Suppressor macrophage treated with lipopolysaccharide for 1 hour (primary cell): ENCODE measurements at regions not wholly inside any gene's neighbourhood (a gene's known extent, or its start where the extent isn't known, plus 50 kb on each side); places are given as distances from the start of the nearest gene placed in this dataset.
"Not testable (repeated sequence)": the region's sequence is repeated elsewhere in the genome, so short reads cannot be mapped to it uniquely, and the experiment has no call there.

Experiments
- DNase-seq, 3 donors: peaks; one replicate each; pipeline ENCODE4 v3.0.0-alpha.2; 2020 to 2022

- DNase-seq = not testable (repeated sequence)
Observed at GRCh38 chr1:144140243-144140642, 168.5 kb upstream of the FAM72C start.

- not testable (repeated sequence) for DNase-seq
Observed at GRCh38 chr1:144105006-144105405, 133.2 kb upstream of the FAM72C start.

DNA sequence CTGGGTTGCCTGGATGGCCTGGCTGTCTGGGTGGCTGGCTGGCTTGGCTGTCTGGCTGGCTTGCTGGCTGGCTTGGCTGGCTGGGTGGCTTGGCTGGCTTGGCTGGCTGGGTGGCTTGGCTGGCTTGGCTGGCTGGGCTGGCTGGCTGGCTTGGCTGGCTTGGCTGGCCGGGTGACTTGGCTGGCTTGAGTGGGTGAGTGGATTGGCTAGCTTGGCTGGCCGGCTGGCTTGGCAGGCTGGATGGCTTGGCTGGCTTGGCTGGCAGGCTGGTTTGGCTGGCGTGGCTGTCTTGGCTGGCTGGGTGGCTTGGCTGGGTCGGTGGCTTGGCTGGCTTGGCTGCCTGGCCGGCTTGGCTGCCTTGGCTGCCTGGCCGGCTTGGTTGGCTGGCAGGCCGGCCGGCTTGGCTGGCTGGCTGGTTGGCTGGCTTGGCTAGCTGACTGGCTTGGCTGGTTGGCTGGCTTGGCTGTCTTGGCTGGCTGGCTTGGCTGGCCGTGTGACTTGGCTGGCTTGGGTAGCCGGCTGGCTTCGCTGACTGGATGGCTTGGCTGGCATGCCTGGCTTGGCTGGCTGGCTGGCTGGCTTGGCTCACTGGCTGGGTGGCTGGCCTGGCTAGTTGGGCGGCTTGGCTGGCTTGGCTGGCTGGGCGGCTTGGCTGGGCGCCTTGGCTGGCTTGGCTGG, 132.4 kb upstream of the FAM72C start:
- DNase-seq = peak in 1 of 3 donors; percentile 28

DNA sequence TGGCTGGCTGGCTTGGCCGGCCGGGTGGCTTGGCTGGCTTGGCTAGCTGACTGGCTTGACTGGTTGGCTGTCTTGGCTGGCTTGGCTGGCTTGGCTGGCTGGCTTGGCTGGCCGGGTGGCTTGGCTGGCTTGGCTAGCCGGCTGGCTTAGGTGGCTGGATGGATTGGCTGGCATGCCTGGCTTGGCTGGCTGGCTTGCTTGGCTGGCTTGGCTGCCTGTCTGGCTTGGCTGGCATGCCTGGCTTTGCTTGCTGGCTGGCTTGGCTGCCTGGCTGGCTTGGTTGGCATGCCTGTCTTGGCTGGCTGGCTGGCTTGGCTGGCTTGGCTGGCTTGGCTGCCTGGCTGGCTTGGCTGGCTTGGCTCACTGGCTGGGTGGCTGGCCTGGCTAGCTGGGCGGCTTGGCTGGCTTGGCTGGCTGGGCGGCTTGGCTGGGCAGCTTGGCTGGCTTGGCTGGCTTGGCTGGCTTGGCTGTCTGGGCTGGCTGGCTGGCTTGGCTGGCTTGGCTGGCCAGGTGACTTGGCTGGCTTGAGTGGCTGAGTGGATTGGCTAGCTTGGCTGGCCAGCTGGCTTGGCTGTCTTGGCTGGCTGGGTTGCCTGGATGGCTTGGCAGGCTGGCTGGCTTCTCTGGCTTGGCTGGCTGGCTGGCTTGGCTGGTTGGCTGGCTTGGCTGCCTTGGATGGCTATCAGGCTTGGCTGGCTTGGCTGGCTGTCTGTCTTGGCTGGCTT, 131.5 kb upstream of the FAM72C start:
- peak in 1 of 3 donors; percentile 18 for DNase-seq

DNA sequence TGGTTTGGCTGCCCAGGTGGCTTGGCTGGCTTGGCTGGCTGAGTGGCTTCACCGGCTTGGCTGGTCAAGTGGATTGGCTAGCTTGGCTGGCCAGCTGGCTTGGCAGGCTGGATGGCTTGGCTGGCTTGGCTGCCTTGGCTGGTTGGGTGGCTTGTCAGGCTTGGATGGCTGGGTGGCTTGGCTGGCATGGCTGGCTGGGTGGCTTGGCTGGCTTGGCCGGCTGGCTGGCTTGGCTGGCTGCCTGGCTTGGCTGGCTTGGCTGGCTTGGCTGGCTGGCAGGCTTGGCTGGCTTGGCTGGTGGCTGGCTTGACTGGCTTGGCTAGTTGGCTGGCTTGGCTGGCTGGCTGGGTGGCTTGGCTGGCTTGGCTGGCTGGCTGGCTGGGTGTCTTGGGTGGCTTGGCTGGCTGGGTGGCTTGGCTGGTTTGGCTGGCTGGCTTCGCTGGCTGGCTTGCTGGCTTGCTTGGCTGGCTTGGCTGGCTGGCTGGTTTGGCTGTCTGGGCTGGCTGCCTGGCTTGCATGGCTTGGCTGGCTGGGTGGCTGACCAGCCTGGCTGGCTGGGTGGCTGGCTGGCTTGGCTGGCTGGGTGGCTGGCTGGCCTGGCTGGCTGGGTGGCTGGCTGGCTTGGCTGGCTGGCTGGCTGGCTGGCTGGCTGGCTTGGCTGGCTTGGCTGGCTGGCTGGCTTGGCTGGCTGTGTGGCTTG, 130.4 kb upstream of the FAM72C start:
- DNase-seq = not testable (repeated sequence)

DNA sequence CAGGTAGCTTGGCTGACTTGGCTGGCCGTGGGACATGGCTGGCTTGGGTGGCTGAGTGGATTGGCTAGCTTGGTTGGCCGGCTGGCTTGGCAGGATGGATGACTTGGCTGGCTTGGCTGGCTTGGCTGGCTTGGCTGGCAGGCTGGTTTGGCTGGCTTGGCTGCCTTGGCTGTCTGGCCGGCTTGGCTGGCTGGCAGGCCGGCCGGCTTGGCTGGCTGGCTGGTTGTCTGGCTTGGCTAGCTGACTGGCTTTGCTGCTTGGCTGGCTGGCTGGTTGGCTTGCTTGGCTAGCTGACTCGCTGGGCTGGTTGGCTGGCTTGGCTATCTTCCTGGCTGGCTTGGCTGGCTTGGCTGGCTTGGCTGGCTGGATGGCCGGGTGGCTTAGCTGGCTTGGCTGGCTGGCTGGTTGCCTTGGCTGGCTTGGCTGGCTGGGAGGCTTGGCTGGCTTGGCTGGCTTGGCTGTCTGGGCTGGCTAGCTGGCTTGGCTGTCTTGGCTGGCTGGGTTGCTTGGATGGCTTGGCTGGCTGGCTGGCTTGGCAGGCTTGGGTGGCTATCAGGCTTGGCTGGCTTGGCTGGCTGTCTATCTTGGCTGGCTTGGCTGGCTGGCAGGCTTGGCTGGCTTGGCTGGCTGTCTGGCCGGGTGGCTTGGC, 129.7 kb upstream of the FAM72C start:
- no peak for DNase-seq

DNA sequence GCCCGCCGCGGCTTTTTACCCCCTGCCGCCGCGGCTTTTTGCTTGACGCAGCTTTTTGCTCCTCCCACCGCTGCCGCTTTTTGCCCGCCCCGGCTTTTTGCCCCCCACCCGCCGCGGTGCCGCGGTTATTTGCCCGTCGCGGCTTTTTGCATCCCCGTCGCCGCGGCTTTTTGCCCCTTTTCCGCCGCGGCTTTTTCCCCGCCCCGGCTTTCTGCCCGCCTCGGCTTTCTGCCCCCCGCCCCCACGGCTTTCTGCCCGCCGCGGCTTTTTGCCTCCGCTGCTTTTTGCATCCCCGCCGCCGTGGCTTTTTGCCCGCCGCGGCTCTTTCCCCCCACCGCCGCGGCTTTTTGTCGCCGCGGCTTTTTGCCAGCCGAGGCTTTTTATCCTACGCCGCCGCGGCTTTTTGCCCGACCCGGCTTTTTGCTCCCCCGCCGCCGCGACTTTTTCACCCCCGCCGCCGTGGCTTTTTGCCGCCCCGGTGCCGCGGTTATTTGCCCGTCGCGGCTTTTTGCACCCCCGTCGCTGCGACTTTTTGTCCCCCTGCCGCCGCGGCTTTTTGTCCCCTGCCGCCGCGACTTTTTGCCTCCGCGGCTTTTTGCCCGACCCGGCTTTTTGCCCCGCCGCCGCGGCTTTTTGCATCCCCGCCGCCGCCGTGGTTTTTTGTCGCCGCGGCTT, 105.5 kb upstream of the FAM72C start:
- DNase-seq = peak in 1 of 3 donors; percentile 49

DNA sequence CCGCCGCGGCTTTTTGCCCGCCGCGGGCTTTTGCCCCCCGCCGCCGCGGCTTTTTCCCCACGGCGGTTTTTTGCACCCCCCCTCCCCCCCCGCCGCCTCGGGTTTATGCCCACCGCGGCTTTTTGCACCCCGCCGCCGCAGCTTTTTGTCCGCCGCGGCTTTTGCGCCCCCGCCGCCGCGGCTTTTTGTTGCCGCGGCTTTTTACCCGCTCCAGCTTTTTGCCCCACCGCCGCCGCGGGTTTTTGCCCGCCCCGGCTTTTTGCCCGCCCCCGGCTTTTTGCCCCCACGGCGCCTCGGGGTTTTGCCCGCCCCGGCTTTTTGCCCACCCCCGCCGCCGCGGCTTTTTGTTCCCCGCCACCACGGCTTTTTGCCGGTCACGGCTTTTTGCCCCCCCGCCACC, 104.9 kb upstream of the FAM72C start:
- DNase-seq = peak in 1 of 3 donors; percentile 6

DNA sequence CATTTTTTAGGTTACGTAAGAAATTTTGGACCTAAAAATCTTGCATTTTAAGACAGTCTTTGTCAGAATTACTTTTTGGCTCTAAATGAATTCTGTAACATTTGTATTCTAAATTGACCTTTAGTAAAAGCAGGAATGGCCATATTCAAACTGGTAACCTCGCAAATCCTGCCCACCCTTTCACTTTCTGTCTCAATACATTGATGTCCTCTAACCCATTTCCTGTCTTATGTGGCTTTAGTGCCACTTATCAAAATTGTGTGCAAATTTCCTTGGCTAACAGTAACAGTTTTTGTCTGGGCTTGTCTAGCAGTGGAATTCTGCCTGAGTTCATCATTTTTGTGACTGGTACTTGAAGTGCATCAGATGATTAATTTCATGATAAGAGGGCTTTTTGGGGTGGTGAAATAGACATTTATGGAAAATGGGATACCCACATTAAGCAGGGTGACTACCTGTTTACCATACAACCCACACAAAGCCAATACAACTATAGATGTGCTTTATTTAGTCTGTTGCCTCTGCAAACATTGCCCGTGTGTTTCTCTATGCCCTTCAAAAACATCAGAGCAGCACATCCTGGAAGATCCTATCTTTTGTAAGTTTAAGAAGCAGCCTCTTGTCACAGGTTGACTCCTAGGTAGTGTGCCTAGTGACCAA, 98.7 kb upstream of the FAM72C start:
- not testable (repeated sequence) for DNase-seq

GRCh38 chr1:144067042-144067441, 95.3 kb upstream of the FAM72C start:
- not testable (repeated sequence) for DNase-seq

GRCh38 chr1:144066071-144066813, 94.5 kb upstream of the FAM72C start:
- DNase-seq = not testable (repeated sequence)

DNA sequence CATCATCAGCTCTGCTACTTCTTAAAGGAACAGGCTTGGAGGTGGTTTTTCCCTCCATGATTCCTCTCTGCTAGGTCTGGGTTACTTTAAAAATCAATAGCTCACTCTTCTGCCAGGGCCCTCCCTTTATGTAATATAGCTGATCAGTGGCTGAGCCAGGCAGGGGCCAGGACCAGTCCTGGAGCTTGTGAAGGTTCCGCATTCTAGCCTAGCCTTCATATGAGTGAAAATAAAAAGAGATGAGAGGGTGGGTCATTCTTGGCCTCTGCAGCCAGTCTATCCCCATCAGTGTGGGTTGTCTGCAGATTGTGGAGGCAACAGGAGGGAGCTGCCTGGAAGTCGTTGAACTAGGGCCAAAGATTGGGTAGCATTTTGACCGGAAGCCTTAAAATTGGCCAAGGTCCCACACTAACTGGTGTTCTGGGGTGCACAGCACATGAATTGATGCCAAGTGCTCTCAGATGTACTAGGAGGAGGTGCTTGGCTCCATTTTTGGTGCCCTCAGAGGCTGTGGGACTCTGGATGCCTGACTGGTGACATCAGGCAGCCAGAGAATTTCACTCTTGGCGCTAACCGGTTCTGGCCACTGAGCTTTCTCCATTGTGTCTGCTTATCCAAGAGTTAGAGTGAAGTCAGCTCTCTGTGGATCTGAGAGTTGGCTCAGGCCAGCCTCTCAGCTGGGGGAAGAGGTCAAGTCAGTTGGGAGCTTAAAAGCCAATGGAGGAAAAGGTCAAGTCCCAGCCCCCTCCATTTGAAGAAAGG, 93.7 kb upstream of the FAM72C start:
- not testable (repeated sequence) for DNase-seq

DNA sequence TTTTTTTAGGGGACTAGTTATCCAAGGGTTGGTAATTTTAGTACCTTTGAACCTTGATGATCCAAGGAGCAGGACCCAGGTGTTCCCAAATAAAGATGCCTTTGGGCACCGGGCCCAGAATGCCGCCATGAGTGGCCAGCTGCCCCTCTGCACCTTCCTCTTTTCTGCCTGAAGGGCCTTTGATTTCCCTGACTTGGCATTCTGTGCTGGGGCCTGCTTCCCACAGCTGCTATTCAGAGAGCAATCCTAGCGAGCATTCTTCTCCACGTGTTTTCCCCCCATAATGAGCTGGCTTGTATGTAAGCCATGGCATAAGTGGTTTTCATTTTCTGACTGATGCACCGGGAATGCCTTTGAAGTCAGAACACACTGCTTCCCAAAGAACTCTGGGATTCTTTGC, 77.6 kb upstream of the FAM72C start:
- DNase-seq = not testable (repeated sequence)

DNA sequence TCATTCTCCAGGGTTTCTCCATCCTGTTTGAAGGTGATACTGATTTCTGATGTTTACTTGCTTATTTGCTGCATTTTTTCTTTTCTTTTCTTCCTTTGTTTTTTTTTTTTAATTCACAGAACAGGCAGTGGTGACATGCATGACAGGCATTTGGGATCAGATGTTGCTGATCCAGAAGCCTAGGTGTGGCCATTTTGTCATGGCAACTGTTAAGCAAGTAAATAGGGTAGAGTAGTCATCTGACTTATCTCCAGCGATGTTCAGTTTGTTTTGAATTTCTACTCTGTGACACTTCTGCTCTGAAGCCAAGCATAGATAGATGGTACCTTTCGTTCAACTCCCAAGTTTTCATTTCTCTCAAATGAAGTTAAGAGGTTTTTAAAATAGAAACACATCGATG, 74.9 kb upstream of the FAM72C start:
- DNase-seq = not testable (repeated sequence)

GRCh38 chr1:144045751-144046546, 74.2 kb upstream of the FAM72C start:
- DNase-seq = peak in 1 of 3 donors; percentile 0

- not testable (repeated sequence) for DNase-seq
Observed at GRCh38 chr1:144042251-144042650, 70.5 kb upstream of the FAM72C start.

- DNase-seq = not testable (repeated sequence)
Observed at GRCh38 chr1:144040293-144040692, 68.5 kb upstream of the FAM72C start.

DNA sequence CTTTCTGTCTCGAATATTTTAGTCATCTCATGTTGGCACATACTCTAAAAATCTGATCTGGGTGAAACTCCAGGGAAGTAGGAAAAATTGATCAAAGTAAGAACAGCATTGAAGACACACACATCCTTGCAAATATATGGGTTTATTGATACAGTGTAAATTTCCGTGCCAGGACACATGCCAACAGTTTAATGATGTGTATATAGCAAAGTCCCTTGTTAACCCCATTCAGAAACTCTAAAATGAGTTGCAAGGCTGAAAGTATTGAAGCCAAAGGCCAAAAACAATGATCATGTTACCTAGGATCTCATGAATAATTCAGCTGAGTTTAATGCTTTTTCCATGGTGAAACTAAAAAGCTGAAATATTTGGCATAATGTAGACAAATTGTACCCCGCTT, 62.3 kb upstream of the FAM72C start:
- DNase-seq = not testable (repeated sequence)

DNA sequence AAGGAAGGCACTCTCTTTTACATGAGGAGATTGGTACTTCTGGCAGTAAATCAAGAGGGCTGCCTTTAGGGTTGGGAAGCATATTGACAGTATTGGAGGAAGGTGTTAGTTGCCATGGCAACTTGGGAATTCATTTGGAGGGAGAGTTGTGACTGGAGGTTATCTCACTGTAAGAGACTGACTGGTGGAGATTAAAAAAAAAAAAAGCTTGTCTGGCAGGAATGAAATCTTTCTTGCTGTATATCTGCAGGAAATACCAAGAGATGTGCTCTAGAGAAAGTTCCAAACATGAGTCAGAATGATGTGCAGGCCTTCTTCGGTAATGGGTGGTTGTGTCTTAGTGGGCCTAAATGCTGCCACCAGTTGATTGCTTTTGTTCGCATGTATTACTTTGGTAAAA, 59.8 kb upstream of the FAM72C start:
- DNase-seq = not testable (repeated sequence)

DNA sequence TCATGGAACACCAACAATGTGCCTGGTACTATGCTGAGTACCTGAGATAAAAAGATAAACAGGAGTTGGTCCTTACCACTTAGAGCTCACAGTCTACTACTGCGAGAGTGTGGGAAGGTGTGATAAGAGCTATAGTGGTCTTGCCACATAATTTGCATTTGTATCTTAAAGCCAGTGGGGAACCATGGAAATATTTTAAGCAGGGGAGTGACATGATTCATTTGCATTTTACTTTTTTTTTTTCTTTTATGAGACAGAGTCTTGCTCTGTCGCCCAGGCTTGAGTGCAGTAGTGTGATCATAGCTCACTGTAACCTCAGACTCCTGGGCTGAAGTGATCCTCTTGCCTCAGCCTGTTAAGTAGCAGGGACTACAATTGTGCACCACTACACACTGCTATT, 54.2 kb upstream of the FAM72C start:
- not testable (repeated sequence) for DNase-seq
